GM18502 (cell line): ENCODE measurements at regions not wholly inside any gene's neighbourhood (a gene's known extent, or its start where the extent isn't known, plus 50 kb on each side); places are given as distances from the start of the nearest gene placed in this dataset.

ENCODE experiments used
- ATAC-seq: cut with Tn5 transposase; IDR thresholded peaks from one replicate; pipeline ENCODE4 v1.9.1; 2021; ENCODE audit warnings: mild to moderate bottlenecking; ENCODE audit not compliant: unreplicated experiment, poor library complexity

DNA sequence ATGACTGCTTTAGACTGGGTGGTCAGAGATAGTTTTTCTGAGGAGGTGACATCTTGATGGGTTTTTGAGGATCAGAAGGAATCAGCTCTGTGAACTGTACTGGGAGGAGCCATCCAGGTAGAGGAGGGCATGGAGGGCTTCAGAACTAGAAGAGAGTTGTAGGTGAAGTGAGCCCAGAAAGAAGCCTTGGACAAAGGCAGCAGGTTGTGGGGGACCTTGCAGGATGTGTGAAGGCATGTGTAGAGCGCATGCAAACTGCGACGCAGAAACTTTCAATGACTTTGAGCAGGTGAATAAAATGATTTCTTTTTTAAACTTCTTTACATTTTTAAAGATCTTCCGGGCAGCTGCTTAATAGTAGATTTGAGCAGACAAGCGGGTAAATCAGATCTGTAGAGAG is 83.9 kb upstream of the SIX2 start:
- no peak for ATAC-seq

DNA sequence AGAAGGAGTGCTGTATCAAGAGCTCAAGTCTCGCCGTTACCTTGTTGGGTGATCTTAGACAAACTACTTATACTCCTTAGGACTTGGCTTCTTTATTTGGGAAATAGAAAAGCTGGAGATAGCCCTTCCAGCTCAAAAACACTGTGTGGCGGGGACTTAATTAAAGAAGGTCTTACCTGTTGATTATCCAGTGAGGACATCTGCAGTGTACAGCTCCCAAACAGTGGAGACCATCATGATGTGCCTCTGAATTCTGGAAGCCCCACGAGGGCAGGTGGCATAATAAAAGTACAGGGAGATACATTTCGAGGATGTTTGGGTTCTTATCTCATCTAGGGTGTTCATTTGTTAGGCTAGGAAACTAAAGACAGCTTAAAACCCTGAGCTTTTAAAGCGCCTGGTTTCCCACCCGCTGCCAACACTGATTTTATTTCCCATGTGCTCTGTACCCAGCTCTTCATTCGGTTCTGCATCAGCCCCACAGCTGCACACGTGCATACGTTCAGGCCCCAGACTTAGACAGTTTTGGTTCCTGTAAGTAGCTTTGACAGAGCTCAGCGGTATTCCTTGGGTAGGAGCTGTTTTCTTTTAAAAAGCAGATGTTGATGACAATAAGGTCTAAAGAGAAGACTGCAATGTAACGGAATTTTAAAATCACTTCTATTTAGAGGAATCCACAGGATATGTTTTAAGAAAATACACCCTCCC is 80.5 kb upstream of the SIX2 start:
- ATAC-seq = no peak

GRCh38 chr2:45085487-45085886 is 76.2 kb upstream of the SIX2 start:
- no peak for ATAC-seq

DNA sequence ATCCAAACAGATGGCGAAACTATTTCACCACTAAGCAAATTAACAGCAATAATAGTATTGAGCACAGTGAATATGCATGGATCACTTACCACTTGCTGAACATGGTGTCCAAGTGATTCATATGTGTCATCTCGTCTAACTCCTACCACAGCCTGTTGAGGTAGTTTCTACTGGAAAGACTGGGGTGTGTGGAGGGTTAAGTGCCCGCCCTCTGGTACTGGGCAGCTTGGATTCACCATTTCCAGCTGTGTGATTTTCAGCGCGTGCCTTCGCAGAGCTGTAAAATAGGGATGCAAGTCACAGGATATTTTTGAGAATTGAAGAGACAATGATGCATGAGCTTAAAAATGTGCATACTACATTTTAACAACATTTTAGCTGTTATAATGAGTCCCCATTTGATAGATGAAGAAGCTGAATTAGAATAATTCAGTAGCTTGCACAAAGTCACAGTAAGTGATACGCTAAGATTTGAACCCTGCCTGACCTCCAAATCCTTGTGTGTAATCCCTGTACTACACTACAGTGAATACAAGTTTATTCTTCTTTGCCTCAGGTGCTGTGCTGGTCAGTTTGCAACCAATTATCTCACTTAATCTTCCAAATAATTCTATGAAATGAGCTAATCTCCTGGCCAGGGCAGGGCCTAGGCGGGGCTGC is 75.2 kb upstream of the SIX2 start:
- no peak for ATAC-seq

DNA sequence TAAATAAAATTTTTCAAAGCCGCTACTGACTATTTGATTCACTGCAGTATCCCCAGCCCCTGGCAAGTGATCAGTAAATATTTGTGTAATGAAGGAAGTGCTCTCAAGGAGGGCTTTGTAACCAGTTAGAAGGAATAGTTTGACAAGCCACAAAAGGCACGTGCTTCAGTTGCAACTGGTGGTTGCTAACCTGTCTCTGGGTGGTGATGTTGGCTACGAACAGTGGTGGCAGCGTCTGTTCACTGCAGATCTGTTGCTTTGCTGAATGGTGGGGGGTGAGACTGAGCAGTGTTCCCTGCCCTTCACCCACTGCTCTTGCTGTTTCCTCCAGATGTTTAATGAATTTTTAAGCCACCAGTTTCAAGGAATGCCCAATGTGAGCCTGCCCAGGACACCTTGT is 73.9 kb upstream of the SIX2 start:
- no peak for ATAC-seq

GRCh38 chr2:45074713-45075112 is 65.5 kb upstream of the SIX2 start:
- ATAC-seq = no peak

DNA sequence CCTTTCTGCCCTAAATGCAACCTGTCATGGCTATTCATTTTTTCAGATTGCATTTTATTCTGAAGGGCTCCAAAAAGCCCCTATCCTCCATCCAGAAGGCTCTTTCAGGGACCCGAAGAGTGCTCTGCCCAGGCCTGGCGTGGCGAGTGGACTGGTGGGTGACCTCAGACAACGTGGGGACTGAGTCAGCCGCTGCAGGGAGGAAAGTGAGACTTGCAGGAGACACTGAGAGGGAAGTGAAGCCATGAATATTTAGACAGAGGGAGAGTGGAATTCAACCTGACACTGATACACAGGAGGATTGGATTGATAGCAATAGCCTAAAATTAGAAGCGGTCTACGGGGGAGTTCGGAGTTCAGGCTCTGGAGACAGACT is 63.6 kb upstream of the SIX2 start:
- no peak for ATAC-seq

DNA sequence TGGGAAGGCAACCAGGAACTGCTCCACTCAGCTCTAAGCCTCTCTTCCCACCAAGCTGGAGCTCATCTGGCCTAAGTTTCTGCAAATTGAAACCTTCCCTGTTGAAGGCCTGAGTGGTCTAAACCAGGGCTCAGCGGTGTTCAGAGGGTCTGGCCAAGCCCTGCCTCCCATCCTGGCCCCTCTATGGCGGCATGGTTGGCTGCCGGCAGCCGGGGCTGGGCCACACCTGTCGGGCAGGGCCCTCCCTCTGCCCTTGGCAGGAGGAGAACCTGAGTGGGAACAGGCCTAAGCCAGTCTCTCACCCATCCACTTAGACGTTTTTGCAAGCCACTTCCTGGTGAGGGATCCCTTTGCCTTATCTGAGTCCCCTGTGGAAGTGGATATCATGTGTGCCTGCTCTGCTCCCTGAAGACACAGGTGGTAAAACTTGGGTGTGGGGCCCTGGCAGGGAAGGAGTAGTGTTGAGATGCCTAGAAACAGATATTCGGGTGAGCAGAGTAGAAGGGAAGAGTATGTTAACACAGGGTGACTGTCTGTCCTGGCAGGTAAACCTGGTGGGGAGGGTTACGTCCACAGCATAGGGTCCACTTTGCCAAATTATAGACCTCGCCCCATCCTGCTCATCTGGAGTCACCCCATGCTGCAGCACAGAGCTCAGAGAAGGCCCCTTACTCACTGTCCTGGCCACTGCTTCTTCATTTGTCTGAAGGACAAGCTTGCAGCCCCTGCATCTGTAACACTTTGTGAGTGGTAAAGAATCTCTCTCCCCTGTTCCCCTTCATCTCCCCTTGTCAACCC is 63.0 kb upstream of the SIX2 start:
- no peak for ATAC-seq

GRCh38 chr2:45070113-45070652 is 60.9 kb upstream of the SIX2 start:
- ATAC-seq = no peak

DNA sequence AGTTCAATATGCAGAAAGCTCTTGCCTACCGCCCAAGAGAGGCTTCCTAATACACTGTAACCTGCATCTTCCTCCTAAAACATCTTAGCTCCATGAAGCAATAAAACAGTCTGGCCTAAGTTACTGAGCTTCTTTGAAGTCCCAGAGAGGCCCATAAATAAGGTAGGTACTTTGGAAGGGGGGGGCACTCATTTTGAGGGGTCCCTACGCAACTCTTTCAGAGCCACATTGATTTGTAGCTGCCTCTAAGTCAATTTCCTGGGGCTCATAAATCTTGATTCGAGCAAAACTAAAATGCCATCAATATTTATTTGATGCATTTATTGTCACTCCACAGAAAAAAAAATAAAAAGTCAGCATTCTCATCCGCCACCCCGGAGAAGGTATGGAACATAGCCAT is 60.4 kb upstream of the SIX2 start:
- no peak for ATAC-seq

GRCh38 chr2:45068571-45069140 is 59.4 kb upstream of the SIX2 start:
- no peak for ATAC-seq

DNA sequence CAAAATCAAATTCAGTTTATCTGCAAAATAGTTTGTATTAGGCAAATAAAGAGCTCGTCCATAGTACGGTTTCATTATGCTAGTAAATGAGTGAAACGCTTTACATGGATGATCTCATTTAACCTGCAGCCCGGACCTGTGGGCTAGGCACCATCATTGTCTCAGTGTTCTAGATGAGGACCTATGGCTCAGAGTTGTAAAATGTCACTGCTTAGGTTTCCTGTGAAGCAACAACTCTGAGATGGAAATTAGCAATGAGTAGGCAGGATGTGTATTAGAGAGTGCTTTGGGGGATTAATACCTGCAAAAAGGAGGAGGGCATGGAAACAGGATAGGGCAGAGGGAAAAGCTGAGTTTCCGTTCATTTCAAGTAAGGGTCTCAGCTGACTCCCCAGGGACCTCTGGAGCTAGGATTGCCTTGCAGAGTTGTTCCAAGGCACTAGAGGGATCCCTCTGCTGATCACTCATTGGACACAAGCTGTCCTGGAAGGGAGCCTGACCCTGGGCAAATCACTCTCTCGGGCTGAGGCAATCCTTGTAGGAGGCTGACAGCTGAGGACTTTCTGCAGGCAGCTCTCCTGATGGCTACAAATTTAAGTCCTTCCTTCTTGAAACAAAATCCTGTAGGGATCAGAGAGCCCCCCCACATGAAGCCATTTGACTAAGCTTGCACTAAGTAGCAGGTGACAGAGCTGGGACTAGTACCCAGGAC is 58.8 kb upstream of the SIX2 start:
- no peak for ATAC-seq
